GM19238 (cell line): ENCODE measurements at regions not wholly inside any gene's neighbourhood (a gene's known extent, or its start where the extent isn't known, plus 50 kb on each side); places are given as distances from the start of the nearest gene placed in this dataset.

ENCODE experiments used
- DNase-seq: peaks from one replicate; pipeline ENCODE4 v3.0.0; 2011; ENCODE audit warnings: low spot score; ENCODE audit not compliant: insufficient read length

- DNase-seq: no peak
Observed at GRCh38 chrX:42944381-42944998, 166.5 kb upstream of the PPP1R2C start.

GRCh38 chrX:42946544-42947194, 168.7 kb upstream of the PPP1R2C start:
- no peak for DNase-seq

- no peak for DNase-seq
Observed at GRCh38 chrX:42948723-42949657, 171.0 kb upstream of the PPP1R2C start.

GRCh38 chrX:42951747-42952146, 173.8 kb upstream of the PPP1R2C start:
- DNase-seq: no peak

- no peak for DNase-seq
Observed at GRCh38 chrX:42952621-42953020, 174.7 kb upstream of the PPP1R2C start.

- no peak for DNase-seq
Observed at GRCh38 chrX:42954880-42955279, 176.9 kb upstream of the PPP1R2C start.

GRCh38 chrX:42955349-42955748, 177.4 kb upstream of the PPP1R2C start:
- no peak for DNase-seq

GRCh38 chrX:42967681-42968300, 189.8 kb upstream of the PPP1R2C start:
- no peak for DNase-seq

GRCh38 chrX:42973321-42973720, 195.4 kb upstream of the PPP1R2C start:
- DNase-seq: no peak

GRCh38 chrX:42975906-42976305, 197.9 kb upstream of the PPP1R2C start:
- no peak for DNase-seq

- no peak for DNase-seq
Observed at GRCh38 chrX:42976746-42977366, 198.9 kb upstream of the PPP1R2C start.

GRCh38 chrX:42978655-42979379, 200.9 kb upstream of the PPP1R2C start:
- DNase-seq: no peak

GRCh38 chrX:42988700-42989099, 210.7 kb upstream of the PPP1R2C start:
- no peak for DNase-seq

- DNase-seq: no peak
Observed at GRCh38 chrX:42992199-42992943, 214.4 kb upstream of the PPP1R2C start.

GRCh38 chrX:42996861-42997260, 218.9 kb upstream of the PPP1R2C start:
- no peak for DNase-seq

- DNase-seq: no peak
Observed at GRCh38 chrX:43000121-43000520, 222.2 kb upstream of the PPP1R2C start.

GRCh38 chrX:43002526-43003203, 224.7 kb upstream of the PPP1R2C start:
- no peak for DNase-seq

- no peak for DNase-seq
Observed at GRCh38 chrX:43003204-43003565, 225.2 kb upstream of the PPP1R2C start.

GRCh38 chrX:43003939-43004338, 226.0 kb upstream of the PPP1R2C start:
- no peak for DNase-seq
